ENCODE measurements at regions not wholly inside any gene's neighbourhood (a gene's known extent, or its start where the extent isn't known, plus 50 kb on each side); places are given as distances from the start of the nearest gene placed in this dataset.

DNA sequence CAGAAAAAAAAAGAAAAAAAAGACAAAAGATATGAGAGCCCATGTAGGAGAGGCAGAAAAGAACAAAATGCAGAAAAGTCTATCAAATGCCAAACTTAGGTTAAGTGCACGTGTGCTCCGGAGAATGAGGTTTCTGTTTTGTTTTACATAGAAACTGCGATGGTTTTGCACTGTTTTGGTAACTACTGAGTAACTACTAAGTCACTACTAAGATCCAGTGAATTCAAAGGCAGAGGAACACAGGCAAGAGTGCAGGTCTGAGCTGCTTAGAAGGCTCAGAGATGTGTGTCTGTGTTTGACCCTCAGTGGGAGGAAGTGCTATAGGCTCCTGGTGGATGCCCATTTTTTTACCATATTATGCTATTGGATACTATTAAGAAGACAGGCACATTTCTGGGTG, 299.3 kb downstream of the NDFIP2 start:
- TF ChIP-seq EP300 (IDR thresholded peaks at IDR 0.05) (no peak), POLR2A (IDR thresholded peaks at IDR 0.05) (no peak)
- TF ChIP-seq, protein P1, sequence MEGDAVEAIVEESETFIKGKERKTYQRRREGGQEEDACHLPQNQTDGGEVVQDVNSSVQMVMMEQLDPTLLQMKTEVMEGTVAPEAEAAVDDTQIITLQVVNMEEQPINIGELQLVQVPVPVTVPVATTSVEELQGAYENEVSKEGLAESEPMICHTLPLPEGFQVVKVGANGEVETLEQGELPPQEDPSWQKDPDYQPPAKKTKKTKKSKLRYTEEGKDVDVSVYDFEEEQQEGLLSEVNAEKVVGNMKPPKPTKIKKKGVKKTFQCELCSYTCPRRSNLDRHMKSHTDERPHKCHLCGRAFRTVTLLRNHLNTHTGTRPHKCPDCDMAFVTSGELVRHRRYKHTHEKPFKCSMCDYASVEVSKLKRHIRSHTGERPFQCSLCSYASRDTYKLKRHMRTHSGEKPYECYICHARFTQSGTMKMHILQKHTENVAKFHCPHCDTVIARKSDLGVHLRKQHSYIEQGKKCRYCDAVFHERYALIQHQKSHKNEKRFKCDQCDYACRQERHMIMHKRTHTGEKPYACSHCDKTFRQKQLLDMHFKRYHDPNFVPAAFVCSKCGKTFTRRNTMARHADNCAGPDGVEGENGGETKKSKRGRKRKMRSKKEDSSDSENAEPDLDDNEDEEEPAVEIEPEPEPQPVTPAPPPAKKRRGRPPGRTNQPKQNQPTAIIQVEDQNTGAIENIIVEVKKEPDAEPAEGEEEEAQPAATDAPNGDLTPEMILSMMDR (IDR thresholded peaks at IDR 0.05) = no peak

Measured in gastroesophageal sphincter (tissue), 3 donors.